WERI-Rb-1 (cell line): ENCODE measurements at regions not wholly inside any gene's neighbourhood (a gene's known extent, or its start where the extent isn't known, plus 50 kb on each side); places are given as distances from the start of the nearest gene placed in this dataset.

Experiments
- DNase-seq: peaks from one replicate; pipeline ENCODE4 v3.0.0-alpha.2; 2020
- H3K27ac ChIP-seq: fragments of 250-450 bp; sonication (Bioruptor Pico); 2 replicates; pipeline ENCODE4 v1.5.1; 2020; ENCODE audit warnings: mild to moderate bottlenecking, moderate library complexity
- H3K27me3 ChIP-seq: fragments of 250-450 bp; sonication (Bioruptor Pico); 2 replicates; pipeline ENCODE4 v1.5.1; 2021; ENCODE audit warnings: mild to moderate bottlenecking, low read depth, moderate library complexity; ENCODE audit not compliant: insufficient read depth, severe bottlenecking
- H3K36me3 ChIP-seq: fragments of 250-450 bp; sonication (Bioruptor Pico); 2 replicates; pipeline ENCODE4 v1.5.1; 2020; ENCODE audit warnings: mild to moderate bottlenecking, moderate library complexity
- H3K4me3 ChIP-seq: 2 replicates; pipeline ENCODE4 v1.5.1; 2011; ENCODE audit warnings: low read depth, mild to moderate bottlenecking, control low read depth, low read length
- H3K9me3 ChIP-seq: fragments of 250-450 bp; sonication (Bioruptor Pico); 2 replicates; pipeline ENCODE4 v1.5.1; 2021; ENCODE audit warnings: mild to moderate bottlenecking, moderate library complexity; ENCODE audit not compliant: severe bottlenecking
- CTCF ChIP-seq: IDR thresholded peaks from 2 replicates; pipeline ENCODE4 v1.5.1; 2011; ENCODE audit warnings: low read depth, mild to moderate bottlenecking, control low read depth, inconsistent platforms, low read length

GRCh38 chr18:28805491-28805890 is 628.6 kb upstream of the CDH2 start:
- no peak overlapping the region for H3K4me3 ChIP-seq
- no peak for TF ChIP-seq CTCF
- H3K27ac ChIP-seq, result no peak overlapping the region
- H3K27me3 ChIP-seq, result no peaks in the 10 kb centered on the region
- no peaks in the 10 kb centered on the region for H3K36me3 ChIP-seq
- DNase-seq, result no peak
- H3K9me3 ChIP-seq, result no peaks in the 10 kb centered on the region

- no peak for DNase-seq
- Histone ChIP-seq H3K36me3 (no peaks in the 10 kb centered on the region), H3K27me3 (no peaks in the 10 kb centered on the region), H3K9me3 (no peaks in the 10 kb centered on the region), H3K27ac (no peak overlapping the region), H3K4me3 (no peak overlapping the region)
- TF ChIP-seq CTCF, result no peak
Observed at GRCh38 chr18:28804512-28805202, 627.7 kb upstream of the CDH2 start.

- H3K9me3 ChIP-seq, result no peaks in the 10 kb centered on the region
- H3K4me3 ChIP-seq, result no peak overlapping the region
- TF ChIP-seq CTCF, result no peak
- H3K27ac ChIP-seq, result no peak overlapping the region
- no peak for DNase-seq
- H3K27me3 ChIP-seq, result no peaks in the 10 kb centered on the region
- no peaks in the 10 kb centered on the region for H3K36me3 ChIP-seq
Observed at GRCh38 chr18:28802546-28802945, 625.6 kb upstream of the CDH2 start.

GRCh38 chr18:28801876-28802275 is 624.9 kb upstream of the CDH2 start:
- Histone ChIP-seq H3K27ac (no peak overlapping the region), H3K27me3 (no peaks in the 10 kb centered on the region), H3K36me3 (no peaks in the 10 kb centered on the region), H3K9me3 (no peaks in the 10 kb centered on the region), H3K4me3 (no peak overlapping the region)
- DNase-seq, result no peak
- TF ChIP-seq CTCF, result no peak

- no peak overlapping the region for H3K27ac ChIP-seq
- H3K36me3 ChIP-seq, result no peaks in the 10 kb centered on the region
- no peak for DNase-seq
Observed at GRCh38 chr18:28794459-28795245, 617.7 kb upstream of the CDH2 start.

More at GRCh38 chr18:28794459-28795245, 617.7 kb upstream of the CDH2 start:
- H3K4me3 ChIP-seq, result no peak overlapping the region
- H3K27me3 ChIP-seq, result no peaks in the 10 kb centered on the region
- H3K9me3 ChIP-seq, result no peaks in the 10 kb centered on the region
- no peak for TF ChIP-seq CTCF
